Transverse colon (tissue), 4 donors: ENCODE measurements at regions not wholly inside any gene's neighbourhood (a gene's known extent, or its start where the extent isn't known, plus 50 kb on each side); places are given as distances from the start of the nearest gene placed in this dataset.

Experiments
- CTCF ChIP-seq, 5 experiments: fragments of 200-600 bp in 3 of 5; fragments of 450-650 bp in 2 of 5; sonication (generic) in 3 of 5; IDR thresholded peaks; 1 replicate in 2 of 5; 2 replicates in 3 of 5; pipeline ENCODE4 v1.5.1; 2016 to 2017; ENCODE audit warnings: antibody characterized with exemption in 5 of 5, inconsistent platforms in 3 of 5, mild to moderate bottlenecking in 2 of 5, moderate library complexity in 1 of 5
- EP300 ChIP-seq: sonication (generic); formaldehyde crosslinking; IDR thresholded peaks from one replicate; pipeline ENCODE4 v1.6.1; 2017; ENCODE audit warnings: antibody characterized with exemption, low read depth
- POLR2AphosphoS5 ChIP-seq, 3 donors: sonication (generic); formaldehyde crosslinking; IDR thresholded peaks; one replicate each; pipeline ENCODE4 v1.6.1; 2016; ENCODE audit warnings: antibody characterized with exemption in 3 of 3

DNA sequence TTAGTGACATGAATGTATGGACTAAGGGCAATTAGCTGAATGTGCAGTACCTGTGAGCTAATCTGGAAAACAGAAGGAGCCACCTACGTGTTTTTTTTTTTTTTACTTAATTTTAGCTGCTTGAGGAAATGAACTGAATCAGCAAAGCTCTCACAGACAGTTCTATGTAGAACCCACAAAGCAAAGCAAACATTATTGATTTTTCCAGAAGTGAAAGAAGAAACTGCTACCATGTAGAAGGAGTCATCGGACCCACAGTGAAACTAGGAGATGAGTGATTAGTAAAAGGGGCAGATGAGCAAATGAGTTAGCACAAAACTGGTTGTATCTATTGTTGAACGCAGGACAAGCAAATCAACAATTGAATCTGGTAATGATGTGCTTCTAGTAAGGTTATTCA is 94.1 kb upstream of the SLC7A1 start:
- TF ChIP-seq POLR2AphosphoS5 (IDR thresholded peaks at IDR 0.05) (no peak), CTCF (IDR thresholded peaks at IDR 0.05) (no peak), EP300 (no peak)
